Liver (tissue), 3 donors: ENCODE measurements at regions not wholly inside any gene's neighbourhood (a gene's known extent, or its start where the extent isn't known, plus 50 kb on each side); places are given as distances from the start of the nearest gene placed in this dataset.

ENCODE experiments used
- EGR1 ChIP-seq, 2 donors: IDR thresholded peaks; 2 replicates each; pipeline ENCODE4 v1.6.1; 2016 to 2018; ENCODE audit warnings: antibody characterized with exemption in 2 of 2, low read depth in 2 of 2
- FOXA1 ChIP-seq: IDR thresholded peaks from 2 replicates; pipeline ENCODE4 v1.6.1; 2016; ENCODE audit warnings: antibody characterized with exemption
- FOXA2 ChIP-seq: IDR thresholded peaks from 2 replicates; pipeline ENCODE4 v1.6.1; 2016; ENCODE audit warnings: antibody characterized with exemption
- JUND ChIP-seq, 2 donors: IDR thresholded peaks; 2 replicates each; pipeline ENCODE4 v1.6.1; 2016; ENCODE audit warnings: antibody characterized with exemption in 2 of 2
- NR2F2 ChIP-seq: IDR thresholded peaks from 2 replicates; pipeline ENCODE4 v1.6.1; 2016; ENCODE audit warnings: antibody characterized with exemption
- RAD21 ChIP-seq, 2 donors: IDR thresholded peaks; 2 replicates each; pipeline ENCODE4 v1.6.1; 2016; ENCODE audit warnings: antibody characterized with exemption in 2 of 2, mild to moderate bottlenecking in 2 of 2
- RXRA ChIP-seq, 2 donors: IDR thresholded peaks; 2 replicates each; pipeline ENCODE4 v1.6.1; 2017 to 2018; ENCODE audit warnings: antibody characterized with exemption in 2 of 2, mild to moderate bottlenecking in 1 of 2
- TAF1 ChIP-seq: conservative IDR thresholded peaks from 2 replicates; pipeline ENCODE4 v1.6.1; 2016; ENCODE audit warnings: antibody characterized with exemption, mild to moderate bottlenecking
- YY1 ChIP-seq: IDR thresholded peaks from 2 replicates; pipeline ENCODE4 v1.6.1; 2016; ENCODE audit warnings: antibody characterized with exemption, mild to moderate bottlenecking
- TF ChIP-seq, protein P1 (sequence below): IDR thresholded peaks from 2 replicates; pipeline ENCODE4 v1.6.1; 2016; ENCODE audit warnings: antibody characterized with exemption
- TF ChIP-seq, protein P2 (sequence below): fragments of 150-350 bp; IDR thresholded peaks from 2 replicates; pipeline ENCODE4 v1.5.1; 2017; ENCODE audit warnings: improper control_type of control experiment, low read depth, low read length; ENCODE audit not compliant: missing input control
- TF ChIP-seq, protein P3 (sequence below): IDR thresholded peaks from 2 replicates; pipeline ENCODE4 v1.6.1; 2016; ENCODE audit warnings: antibody characterized with exemption
- TF ChIP-seq, protein P4 (sequence below): IDR thresholded peaks from 2 replicates; pipeline ENCODE4 v1.6.1; 2016; ENCODE audit warnings: antibody characterized with exemption, mild to moderate bottlenecking
- TF ChIP-seq, protein P5 (sequence below): IDR thresholded peaks from 2 replicates; pipeline ENCODE4 v1.6.1; 2016; ENCODE audit warnings: antibody characterized with exemption
- donor health status: healthy.
- donor health status: healthy.

DNA sequence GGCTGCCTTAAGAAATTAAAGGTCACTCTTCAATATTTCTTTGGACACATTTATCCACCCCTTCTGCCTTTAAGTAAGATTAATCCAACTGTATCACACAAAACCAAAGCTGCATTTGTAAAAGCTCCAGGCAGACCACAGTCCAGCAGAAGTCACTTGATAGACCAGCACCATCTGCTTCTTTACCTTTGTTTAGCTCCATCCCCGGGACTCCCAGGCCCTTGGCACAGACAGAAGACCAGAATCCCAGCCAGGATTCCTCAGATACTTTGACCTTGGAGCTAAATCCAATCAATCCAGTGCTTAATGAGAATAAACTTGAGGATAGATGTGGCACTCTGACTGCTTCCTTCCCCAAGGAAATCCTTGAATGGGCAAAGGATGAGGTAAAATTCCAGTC is 333.1 kb upstream of the RASGEF1B start:
- TF ChIP-seq, protein P1, sequence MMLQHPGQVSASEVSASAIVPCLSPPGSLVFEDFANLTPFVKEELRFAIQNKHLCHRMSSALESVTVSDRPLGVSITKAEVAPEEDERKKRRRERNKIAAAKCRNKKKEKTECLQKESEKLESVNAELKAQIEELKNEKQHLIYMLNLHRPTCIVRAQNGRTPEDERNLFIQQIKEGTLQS: no peak
- TF ChIP-seq, protein P2, sequence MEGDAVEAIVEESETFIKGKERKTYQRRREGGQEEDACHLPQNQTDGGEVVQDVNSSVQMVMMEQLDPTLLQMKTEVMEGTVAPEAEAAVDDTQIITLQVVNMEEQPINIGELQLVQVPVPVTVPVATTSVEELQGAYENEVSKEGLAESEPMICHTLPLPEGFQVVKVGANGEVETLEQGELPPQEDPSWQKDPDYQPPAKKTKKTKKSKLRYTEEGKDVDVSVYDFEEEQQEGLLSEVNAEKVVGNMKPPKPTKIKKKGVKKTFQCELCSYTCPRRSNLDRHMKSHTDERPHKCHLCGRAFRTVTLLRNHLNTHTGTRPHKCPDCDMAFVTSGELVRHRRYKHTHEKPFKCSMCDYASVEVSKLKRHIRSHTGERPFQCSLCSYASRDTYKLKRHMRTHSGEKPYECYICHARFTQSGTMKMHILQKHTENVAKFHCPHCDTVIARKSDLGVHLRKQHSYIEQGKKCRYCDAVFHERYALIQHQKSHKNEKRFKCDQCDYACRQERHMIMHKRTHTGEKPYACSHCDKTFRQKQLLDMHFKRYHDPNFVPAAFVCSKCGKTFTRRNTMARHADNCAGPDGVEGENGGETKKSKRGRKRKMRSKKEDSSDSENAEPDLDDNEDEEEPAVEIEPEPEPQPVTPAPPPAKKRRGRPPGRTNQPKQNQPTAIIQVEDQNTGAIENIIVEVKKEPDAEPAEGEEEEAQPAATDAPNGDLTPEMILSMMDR: no peak
- TF ChIP-seq, protein P3, sequence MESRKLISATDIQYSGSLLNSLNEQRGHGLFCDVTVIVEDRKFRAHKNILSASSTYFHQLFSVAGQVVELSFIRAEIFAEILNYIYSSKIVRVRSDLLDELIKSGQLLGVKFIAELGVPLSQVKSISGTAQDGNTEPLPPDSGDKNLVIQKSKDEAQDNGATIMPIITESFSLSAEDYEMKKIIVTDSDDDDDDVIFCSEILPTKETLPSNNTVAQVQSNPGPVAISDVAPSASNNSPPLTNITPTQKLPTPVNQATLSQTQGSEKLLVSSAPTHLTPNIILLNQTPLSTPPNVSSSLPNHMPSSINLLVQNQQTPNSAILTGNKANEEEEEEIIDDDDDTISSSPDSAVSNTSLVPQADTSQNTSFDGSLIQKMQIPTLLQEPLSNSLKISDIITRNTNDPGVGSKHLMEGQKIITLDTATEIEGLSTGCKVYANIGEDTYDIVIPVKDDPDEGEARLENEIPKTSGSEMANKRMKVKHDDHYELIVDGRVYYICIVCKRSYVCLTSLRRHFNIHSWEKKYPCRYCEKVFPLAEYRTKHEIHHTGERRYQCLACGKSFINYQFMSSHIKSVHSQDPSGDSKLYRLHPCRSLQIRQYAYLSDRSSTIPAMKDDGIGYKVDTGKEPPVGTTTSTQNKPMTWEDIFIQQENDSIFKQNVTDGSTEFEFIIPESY: no peak
- TF ChIP-seq RXRA (IDR thresholded peaks at IDR 0.05) (no peak), FOXA1 (no peak), YY1 (no peak), TAF1 (no peak), JUND (IDR thresholded peaks at IDR 0.05) (no peak), RAD21 (IDR thresholded peaks at IDR 0.05) (no peak), NR2F2 (no peak), EGR1 (IDR thresholded peaks at IDR 0.05; ENCODE audit: low read depth in 2 of 2) (no peak), FOXA2 (no peak)
- TF ChIP-seq, protein P4, sequence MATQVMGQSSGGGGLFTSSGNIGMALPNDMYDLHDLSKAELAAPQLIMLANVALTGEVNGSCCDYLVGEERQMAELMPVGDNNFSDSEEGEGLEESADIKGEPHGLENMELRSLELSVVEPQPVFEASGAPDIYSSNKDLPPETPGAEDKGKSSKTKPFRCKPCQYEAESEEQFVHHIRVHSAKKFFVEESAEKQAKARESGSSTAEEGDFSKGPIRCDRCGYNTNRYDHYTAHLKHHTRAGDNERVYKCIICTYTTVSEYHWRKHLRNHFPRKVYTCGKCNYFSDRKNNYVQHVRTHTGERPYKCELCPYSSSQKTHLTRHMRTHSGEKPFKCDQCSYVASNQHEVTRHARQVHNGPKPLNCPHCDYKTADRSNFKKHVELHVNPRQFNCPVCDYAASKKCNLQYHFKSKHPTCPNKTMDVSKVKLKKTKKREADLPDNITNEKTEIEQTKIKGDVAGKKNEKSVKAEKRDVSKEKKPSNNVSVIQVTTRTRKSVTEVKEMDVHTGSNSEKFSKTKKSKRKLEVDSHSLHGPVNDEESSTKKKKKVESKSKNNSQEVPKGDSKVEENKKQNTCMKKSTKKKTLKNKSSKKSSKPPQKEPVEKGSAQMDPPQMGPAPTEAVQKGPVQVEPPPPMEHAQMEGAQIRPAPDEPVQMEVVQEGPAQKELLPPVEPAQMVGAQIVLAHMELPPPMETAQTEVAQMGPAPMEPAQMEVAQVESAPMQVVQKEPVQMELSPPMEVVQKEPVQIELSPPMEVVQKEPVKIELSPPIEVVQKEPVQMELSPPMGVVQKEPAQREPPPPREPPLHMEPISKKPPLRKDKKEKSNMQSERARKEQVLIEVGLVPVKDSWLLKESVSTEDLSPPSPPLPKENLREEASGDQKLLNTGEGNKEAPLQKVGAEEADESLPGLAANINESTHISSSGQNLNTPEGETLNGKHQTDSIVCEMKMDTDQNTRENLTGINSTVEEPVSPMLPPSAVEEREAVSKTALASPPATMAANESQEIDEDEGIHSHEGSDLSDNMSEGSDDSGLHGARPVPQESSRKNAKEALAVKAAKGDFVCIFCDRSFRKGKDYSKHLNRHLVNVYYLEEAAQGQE: no peak
- TF ChIP-seq, protein P5, sequence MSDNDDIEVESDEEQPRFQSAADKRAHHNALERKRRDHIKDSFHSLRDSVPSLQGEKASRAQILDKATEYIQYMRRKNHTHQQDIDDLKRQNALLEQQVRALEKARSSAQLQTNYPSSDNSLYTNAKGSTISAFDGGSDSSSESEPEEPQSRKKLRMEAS: no peak
